K562 (cell line): ENCODE measurements at regions not wholly inside any gene's neighbourhood (a gene's known extent, or its start where the extent isn't known, plus 50 kb on each side); places are given as distances from the start of the nearest gene placed in this dataset.

Source experiments
- ATAC-seq: fragments of 200-7000 bp; cut with Tn5 transposase; 3 replicates; pipeline ENCODE4 v1.9.1; 2020; ENCODE audit warnings: moderate library complexity
- BruUV-seq: library from RNA; stranded (reverse); fragments of 400-500 nt; replicated peaks from 2 replicates; lab custom pipeline; 2021; lab: Mats Ljungman, UMichigan
- CTCF ChIA-PET: fragments of 300-600 bp; formaldehyde crosslinking; extraction: SDS; loops from one replicate; lab custom pipeline; 2021; ENCODE audit warnings: low intra/inter-chr PET ratio; lab: Yijun Ruan, JAX
- POLR2A ChIA-PET: fragments of 300-600, 350-650 bp; sonication (Branson Sonifier 250); formaldehyde crosslinking; extraction: SDS; loops from one replicate; lab custom pipeline; 2021; ENCODE audit warnings: antibody characterized with exemption, inconsistent platforms; lab: Yijun Ruan, JAX
- DNase-seq, 4 experiments: peaks; one replicate each; pipeline versions ENCODE4 v3.0.0 to v3.0.0-alpha.2; 2011 to 2018; ENCODE audit warnings: low spot score in 3 of 4, mixed read lengths in 3 of 4; ENCODE audit errors: extremely low read depth in 1 of 4
- FAIRE-seq: peaks from 2 replicates; lab custom pipeline; 2011; peaks lifted over from hg19 to GRCh38; lab: Jason Lieb, UNC
- H2AFZ ChIP-seq: 2 replicates; pipeline ENCODE4 v1.6.0; 2011; ENCODE audit warnings: low read depth, low read length, control low read depth, inconsistent platforms
- H3K27ac ChIP-seq: fragments of 200-600 bp; 3 replicates; pipeline ENCODE4 v1.8.0; 2011; ENCODE audit warnings: low read depth, mild to moderate bottlenecking, control low read depth, inconsistent platforms, low read length, moderate library complexity, mixed read lengths; ENCODE audit errors: extremely low read depth
- H3K27me3 ChIP-seq, 2 experiments: fragments of 300-600 bp in 1 of 2; 2 replicates in 1 of 2; 3 replicates in 1 of 2; pipeline versions ENCODE4 v1.6.0 to v1.8.0; 2011; ENCODE audit warnings: inconsistent platforms in 2 of 2, low read length in 2 of 2, mild to moderate bottlenecking in 1 of 2, mixed read lengths in 1 of 2, moderate library complexity in 1 of 2; ENCODE audit not compliant: control insufficient read depth in 2 of 2, insufficient read depth in 2 of 2
- H3K36me3 ChIP-seq: fragments of 300-600 bp; 3 replicates; pipeline ENCODE4 v1.8.0; 2011; ENCODE audit warnings: mild to moderate bottlenecking, low read length, inconsistent platforms; ENCODE audit not compliant: control insufficient read depth, insufficient read depth
- H3K4me1 ChIP-seq, 2 experiments: fragments of 200-600 bp in 1 of 2; replicated peaks in 1 of 2; 2 replicates in 1 of 2; 3 replicates in 1 of 2; pipeline versions ENCODE4 v1.5.1 to v1.8.0; 2011; ENCODE audit warnings: inconsistent platforms in 2 of 2, low read length in 2 of 2, mild to moderate bottlenecking in 1 of 2, mixed read lengths in 1 of 2, moderate library complexity in 1 of 2; ENCODE audit not compliant: control insufficient read depth in 2 of 2, insufficient read depth in 2 of 2
- H3K4me2 ChIP-seq: 2 replicates; pipeline ENCODE4 v1.6.1; 2011; ENCODE audit warnings: low read length, control low read depth, inconsistent platforms, mixed read lengths; ENCODE audit not compliant: insufficient read depth
- H3K4me3 ChIP-seq: fragments of 200-600 bp; sonication (generic), shearing (Covaris generic); 2 replicates; pipeline ENCODE4 v1.5.1; 2016; ENCODE audit warnings: control low read depth, inconsistent platforms
- H3K79me2 ChIP-seq: fragments of 200-600 bp; 3 replicates; pipeline ENCODE4 v1.8.0; 2011; ENCODE audit warnings: low read length, inconsistent platforms; ENCODE audit not compliant: control insufficient read depth, insufficient read depth
- H3K9ac ChIP-seq, 2 experiments: 2 replicates each; pipeline versions ENCODE4 v1.6.0 to v1.6.1; 2011; ENCODE audit warnings: low read depth in 2 of 2, low read length in 2 of 2, control low read depth in 1 of 2, inconsistent platforms in 1 of 2, mild to moderate bottlenecking in 1 of 2, mixed read lengths in 1 of 2; ENCODE audit not compliant: insufficient read depth in 1 of 2
- H3K9me1 ChIP-seq: one replicate; pipeline ENCODE4 v1.6.0; 2011; ENCODE audit warnings: inconsistent platforms, mild to moderate bottlenecking, low read length, moderate library complexity; ENCODE audit not compliant: control insufficient read depth, insufficient read depth
- H3K9me3 ChIP-seq: replicated peaks from 2 replicates; pipeline ENCODE4 v1.5.1; 2011; ENCODE audit warnings: low read depth, low read length, inconsistent platforms; ENCODE audit not compliant: control insufficient read depth, insufficient read depth
- H4K20me1 ChIP-seq: replicated peaks from 2 replicates; pipeline ENCODE4 v1.6.1; 2011; ENCODE audit warnings: low read length, inconsistent platforms, mixed read lengths; ENCODE audit not compliant: control insufficient read depth, insufficient read depth
- ATF1 ChIP-seq, 2 experiments: fragments of 450-650 bp in 1 of 2; IDR thresholded peaks; 2 replicates each; pipeline ENCODE4 v1.6.1; 2016; ENCODE audit warnings: missing compliant biosample characterization in 1 of 2, missing genetic modification characterization in 1 of 2
- HNRNPL ChIP-seq: fragments of 200-400 bp; formaldehyde crosslinking; IDR thresholded peaks from 2 replicates; pipeline ENCODE4 v1.6.1; 2017; ENCODE audit warnings: low read depth, mild to moderate bottlenecking, low read length
- JUND ChIP-seq, 2 experiments: IDR thresholded peaks; 2 replicates in 1 of 2; 3 replicates in 1 of 2; pipeline ENCODE4 v1.6.1; 2011; ENCODE audit warnings: borderline replicate concordance in 2 of 2, low read depth in 2 of 2, low read length in 2 of 2, improper control_type of control experiment in 1 of 2, missing biosample characterization in 1 of 2, missing genetic modification characterization in 1 of 2, missing genetic modification reagents in 1 of 2
- MCM2 ChIP-seq: fragments of 450-650 bp; IDR thresholded peaks from 2 replicates; pipeline ENCODE4 v1.6.1; 2017; ENCODE audit warnings: low read depth, mild to moderate bottlenecking
- MCM5 ChIP-seq: fragments of 450-650 bp; IDR thresholded peaks from 2 replicates; pipeline ENCODE4 v1.6.1; 2016; ENCODE audit warnings: low read depth
- MEF2D ChIP-seq: conservative IDR thresholded peaks from 2 replicates; pipeline ENCODE4 v1.6.1; 2016; ENCODE audit warnings: low read depth, missing genetic modification characterization, missing compliant biosample characterization
- MYBL2 ChIP-seq, 2 experiments: fragments of 450-650 bp in 1 of 2; sonication (generic) in 1 of 2; formaldehyde crosslinking in 1 of 2; IDR thresholded peaks; 2 replicates each; pipeline versions ENCODE4 v1.6.1 to v1.8.1; 2017 to 2022; ENCODE audit warnings: borderline replicate concordance in 1 of 2, inconsistent platforms in 1 of 2, low read depth in 1 of 2, mild to moderate bottlenecking in 1 of 2, missing genetic modification reagents in 1 of 2, moderate library complexity in 1 of 2
- NR2F6 ChIP-seq: fragments of 450-650 bp; formaldehyde crosslinking; IDR thresholded peaks from 2 replicates; pipeline ENCODE4 v1.4.0; 2020; ENCODE audit warnings: mild to moderate bottlenecking
- PHB2 ChIP-seq: fragments of 450-650 bp; IDR thresholded peaks from 2 replicates; pipeline ENCODE4 v1.6.1; 2017; ENCODE audit warnings: low read depth
- RFX7 ChIP-seq: fragments of 250-450 bp; sonication (Bioruptor Pico); IDR thresholded peaks from 2 replicates; pipeline ENCODE4 v1.5.1; 2021; ENCODE audit warnings: mild to moderate bottlenecking
- STAT5A ChIP-seq: IDR thresholded peaks from 2 replicates; pipeline ENCODE4 v1.6.1; 2012; ENCODE audit warnings: low read length, inconsistent platforms, borderline replicate concordance
- YY1 ChIP-seq, 3 experiments: IDR thresholded peaks; 2 replicates each; pipeline ENCODE4 v1.6.1; 2011; ENCODE audit warnings: low read length in 2 of 3, mild to moderate bottlenecking in 2 of 3, moderate library complexity in 2 of 3, borderline replicate concordance in 1 of 3, control low read depth in 1 of 3, low read depth in 1 of 3; ENCODE audit not compliant: insufficient read depth in 3 of 3, insufficient replicate concordance in 2 of 3, control insufficient read depth in 1 of 3, insufficient read length in 1 of 3; ENCODE audit errors: extremely low read depth in 1 of 3
- ZNF146 ChIP-seq: IDR thresholded peaks from one replicate; pipeline ENCODE4 v1.6.1; 2018; ENCODE audit warnings: missing compliant biosample characterization; ENCODE audit not compliant: unreplicated experiment
- ZNF24 ChIP-seq: fragments of 450-650 bp; IDR thresholded peaks from 2 replicates; pipeline ENCODE4 v1.6.1; 2016
- ZNF263 ChIP-seq: sonication (generic); formaldehyde crosslinking; IDR thresholded peaks from 2 replicates; pipeline ENCODE4 v1.8.0; 2022; ENCODE audit warnings: mild to moderate bottlenecking, missing genetic modification reagents, borderline replicate concordance
- ZNF551 ChIP-seq: fragments of 250-450 bp; sonication (Bioruptor Pico); IDR thresholded peaks from 2 replicates; pipeline ENCODE4 v1.5.0; 2021; ENCODE audit warnings: mild to moderate bottlenecking, moderate library complexity
- WGBS: fragments of 100-300 bp; shearing (Covaris generic); methylation state at CpG from one replicate; pipeline ENCODE4 v1.1.6; 2016; ENCODE audit warnings: low coverage, mixed read lengths; ENCODE audit not compliant: insufficient coverage; ENCODE audit errors: missing lambda C conversion rate; 5-methylcytosine and 5-hydroxymethylcytosine counted together
- in situ Hi-C: fragments of 300-500 bp; cut with MboI; formaldehyde crosslinking; loops from 4 replicates; pipeline ENCODE4 v1.15.0; 2018; ENCODE audit warnings: inconsistent platforms, mixed read lengths
- intact Hi-C: fragments of 100-400 bp; cut with micrococcal nuclease; formaldehyde crosslinking; loops from 2 replicates; pipeline ENCODE4 v1.14.2; 2022
- TF ChIP-seq, protein P1 (sequence below): fragments of 450-650 bp; formaldehyde crosslinking; IDR thresholded peaks from 2 replicates; pipeline ENCODE4 v1.4.0; 2020; ENCODE audit warnings: mild to moderate bottlenecking

DNA sequence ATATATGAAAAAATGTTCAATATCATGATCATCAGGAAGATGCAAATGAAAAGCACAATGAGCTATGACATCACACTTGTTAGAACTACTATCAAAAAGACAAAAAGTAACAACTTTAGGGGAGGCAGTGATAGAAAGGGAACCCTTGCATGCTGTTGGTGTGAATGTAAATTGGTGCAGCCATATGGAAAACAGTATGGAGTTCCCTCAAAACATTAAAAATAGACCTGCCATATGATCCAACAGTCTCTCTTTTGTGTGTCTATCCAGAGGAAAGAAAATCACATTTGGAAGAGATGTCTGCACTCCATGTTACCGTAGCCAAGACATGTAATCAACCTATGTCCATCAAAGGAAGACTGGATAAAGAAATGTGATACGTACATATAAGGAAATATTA, 92.3 kb upstream of the ALKAL2 start:
- POLR2A ChIA-PET: no interaction called here
- intact Hi-C loops: no loop called here
- BruUV-seq: no TSS peak

DNA sequence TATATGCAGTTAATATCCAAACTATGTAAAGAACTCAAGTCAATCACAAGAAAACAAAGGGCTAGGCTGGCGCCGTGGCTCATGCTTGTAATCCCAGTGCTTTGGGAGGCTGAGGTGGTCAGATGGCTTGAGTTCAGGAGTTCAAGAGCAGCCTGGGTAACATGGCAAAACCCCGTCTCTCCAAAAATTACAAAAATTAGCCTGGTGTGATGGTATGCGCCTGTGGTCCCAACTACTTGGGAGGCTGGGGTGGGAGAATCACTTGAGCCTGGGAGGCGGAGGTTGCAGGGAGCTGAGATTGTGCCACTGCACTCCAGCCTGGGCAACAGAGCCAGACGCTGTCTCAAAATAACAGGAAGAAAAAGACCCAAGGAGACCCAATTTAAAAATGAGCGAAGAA, 91.9 kb upstream of the ALKAL2 start:
- no peak overlapping the region for H3K4me2 ChIP-seq
- H3K27ac ChIP-seq: no peak overlapping the region
- H2AFZ ChIP-seq: no peak overlapping the region
- no TSS peak for BruUV-seq
- peaks cover 9 to 29% of the 10 kb centered on the region in 2 experiments; a peak in 3 of 5 replicates for H3K27me3 ChIP-seq
- no peak overlapping the region for H3K4me3 ChIP-seq
- no peaks in the 10 kb centered on the region for H3K79me2 ChIP-seq
- in situ Hi-C loops: no loop called here
- H3K36me3 ChIP-seq: no peaks in the 10 kb centered on the region
- FAIRE-seq (no peak), ATAC-seq (no peak), DNase-seq (no peak)
- ChIA-PET POLR2A (no interaction called here), CTCF (no interaction called here)
- H3K9ac ChIP-seq: no peak overlapping the region
- H3K4me1 ChIP-seq: peaks cover 0 to 4% of the 10 kb centered on the region in 2 experiments; a peak in 1 of 5 replicates
- H3K9me1 ChIP-seq: no peaks in the 10 kb centered on the region
- WGBS: 0% methylated on average over 6 of the region's 7 CpGs
- intact Hi-C loops: no loop called here
- H4K20me1 ChIP-seq: no peaks in the 10 kb centered on the region
- H3K9me3 ChIP-seq: no peaks in the 10 kb centered on the region
- TF ChIP-seq, protein P1, sequence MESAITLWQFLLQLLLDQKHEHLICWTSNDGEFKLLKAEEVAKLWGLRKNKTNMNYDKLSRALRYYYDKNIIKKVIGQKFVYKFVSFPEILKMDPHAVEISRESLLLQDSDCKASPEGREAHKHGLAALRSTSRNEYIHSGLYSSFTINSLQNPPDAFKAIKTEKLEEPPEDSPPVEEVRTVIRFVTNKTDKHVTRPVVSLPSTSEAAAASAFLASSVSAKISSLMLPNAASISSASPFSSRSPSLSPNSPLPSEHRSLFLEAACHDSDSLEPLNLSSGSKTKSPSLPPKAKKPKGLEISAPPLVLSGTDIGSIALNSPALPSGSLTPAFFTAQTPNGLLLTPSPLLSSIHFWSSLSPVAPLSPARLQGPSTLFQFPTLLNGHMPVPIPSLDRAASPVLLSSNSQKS (CRISPR knock-in tag): no peak
- no peak for TF ChIP-seq ATF1 (CRISPR knock-in tag; IDR thresholded peaks at IDR 0.05)
- TF ChIP-seq ATF1 (tag; IDR thresholded peaks at IDR 0.05): no peak
- no peak for TF ChIP-seq MYBL2 (IDR thresholded peaks at IDR 0.05; ENCODE audit: low read depth)
- TF ChIP-seq MYBL2 (CRISPR knock-in tag; IDR thresholded peaks at IDR 0.05; ENCODE audit: borderline replicate concordance): no peak
- TF ChIP-seq JUND (IDR thresholded peaks at IDR 0.05; ENCODE audit: borderline replicate concordance, low read depth, low read length): no peak
- TF ChIP-seq JUND (tag; IDR thresholded peaks at IDR 0.05; ENCODE audit: borderline replicate concordance, low read depth, low read length): no peak
- TF ChIP-seq MEF2D (tag): no peak
- TF ChIP-seq YY1 (IDR thresholded peaks at IDR 0.05; ENCODE audit: borderline replicate concordance in 1 of 3, control insufficient read depth in 1 of 3, extremely low read depth in 1 of 3, insufficient read depth in 3 of 3, insufficient read length in 1 of 3, insufficient replicate concordance in 2 of 3, low read depth in 1 of 3, low read length in 2 of 3): no peak
- no peak for TF ChIP-seq ZNF551 (CRISPR knock-in tag)
- no peak for TF ChIP-seq MCM5
- TF ChIP-seq PHB2: no peak
- no peak for TF ChIP-seq MCM2
- no peak for TF ChIP-seq ZNF146 (CRISPR knock-in tag)
- no peak for TF ChIP-seq ZNF24
- TF ChIP-seq HNRNPL: no peak
- no peak for TF ChIP-seq RFX7 (CRISPR knock-in tag)
- TF ChIP-seq NR2F6 (CRISPR knock-in tag): no peak

More for the DNA sequence above, 92.3 kb upstream of the ALKAL2 start:
- Histone ChIP-seq H3K4me1 (peaks cover 0 to 4% of the 10 kb centered on the region in 2 experiments; a peak in 1 of 5 replicates), H3K9me3 (no peaks in the 10 kb centered on the region), H3K79me2 (no peaks in the 10 kb centered on the region), H3K9ac (no peak overlapping the region), H3K9me1 (no peaks in the 10 kb centered on the region), H3K27ac (no peak overlapping the region), H3K36me3 (no peaks in the 10 kb centered on the region), H3K27me3 (peaks cover 9 to 29% of the 10 kb centered on the region in 2 experiments; a peak in 3 of 5 replicates), H2AFZ (no peak overlapping the region)
- ATAC-seq: no peak
- no peak for DNase-seq
- in situ Hi-C loops: no loop called here
- WGBS: 4% methylated on average over 2 of the region's 2 CpGs
- CTCF ChIA-PET: no interaction called here
- TF ChIP-seq ZNF263 (no peak), STAT5A (no peak)
- TF ChIP-seq, all 486 proteins: peak for 0
- no peaks in the 10 kb centered on the region for H4K20me1 ChIP-seq
- no peak overlapping the region for H3K4me3 ChIP-seq
- FAIRE-seq: no peak
- H3K4me2 ChIP-seq: no peak overlapping the region
